D341Med (cell line): ENCODE measurements at regions not wholly inside any gene's neighbourhood (a gene's known extent, or its start where the extent isn't known, plus 50 kb on each side); places are given as distances from the start of the nearest gene placed in this dataset.

Source experiments
- DNase-seq: peaks from one replicate; pipeline ENCODE4 v3.0.0; 2012; ENCODE audit warnings: low spot score

DNA sequence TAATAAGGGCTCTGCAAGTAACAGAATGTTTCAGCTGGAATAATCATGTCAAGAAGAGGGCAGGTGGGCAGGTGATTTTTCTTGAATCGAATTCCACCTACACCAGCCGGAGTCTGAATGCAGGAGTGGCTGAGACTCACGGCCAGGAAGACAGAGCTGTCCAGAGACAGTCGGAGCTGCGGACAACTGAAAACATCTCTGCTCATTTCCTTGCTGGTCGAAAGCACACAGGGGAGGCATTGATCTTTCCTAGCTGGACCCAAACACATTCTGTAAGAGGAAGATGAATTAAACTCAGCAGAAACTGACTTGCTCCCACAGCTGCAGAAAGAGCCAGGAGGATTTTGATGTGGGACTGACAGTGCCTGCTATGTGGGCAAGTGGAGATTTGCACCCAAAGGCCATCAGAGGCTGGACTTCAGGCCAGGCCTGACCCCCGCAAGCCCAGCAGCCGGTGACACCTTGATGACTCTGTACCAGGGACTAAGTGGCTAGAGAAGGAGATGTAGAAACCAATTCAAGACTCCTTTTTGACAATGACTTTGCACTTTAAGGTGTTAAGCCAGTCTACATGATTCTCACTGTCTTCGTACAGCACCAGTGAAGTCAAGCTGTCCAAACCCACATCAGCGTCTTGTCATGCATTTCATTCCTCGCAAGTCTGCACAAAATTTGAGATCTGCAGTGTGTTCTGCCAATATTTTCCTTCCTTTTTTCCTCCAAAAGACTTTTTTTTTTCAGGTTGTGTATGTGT is 169.4 kb downstream of the TEX36 start:
- DNase-seq, result no peak

DNA sequence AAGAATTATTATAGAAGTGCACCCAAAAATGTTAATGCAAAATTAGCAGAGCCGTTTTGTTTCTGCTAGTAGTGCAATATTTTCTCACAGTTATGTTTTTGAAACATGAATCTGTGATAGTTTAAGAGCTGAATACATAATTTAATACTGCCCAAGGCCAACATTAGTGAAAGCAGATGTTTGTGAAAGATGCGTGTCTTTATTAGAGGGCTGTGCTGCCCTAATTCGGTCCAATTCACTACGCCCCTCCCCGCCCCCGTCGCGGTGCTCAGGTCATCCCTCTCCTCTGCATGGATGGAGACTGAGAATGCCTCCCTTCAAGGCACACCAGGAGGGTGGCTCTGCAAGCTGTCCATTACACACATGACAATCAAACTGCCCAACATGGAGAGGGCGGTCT is 172.0 kb downstream of the TEX36 start:
- no peak for DNase-seq

DNA sequence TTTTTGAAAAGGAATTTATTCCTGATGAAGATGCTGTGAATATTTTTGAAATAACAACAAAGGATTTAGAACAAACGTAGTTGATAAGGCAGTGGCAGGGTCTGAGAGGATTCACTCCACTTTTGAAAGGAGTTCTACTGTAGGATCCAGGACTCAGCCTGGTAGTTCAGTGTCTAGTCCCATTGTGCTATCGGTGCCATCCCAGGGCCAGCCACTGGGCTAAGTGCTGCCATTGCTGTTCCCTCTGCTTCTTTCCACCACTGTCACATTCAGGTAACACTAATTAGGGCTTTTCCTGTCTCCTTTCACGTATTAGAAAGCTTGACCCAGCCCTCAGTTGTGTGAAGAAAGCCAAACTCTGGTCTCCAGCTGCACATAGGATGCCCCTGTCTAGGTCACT is 177.3 kb downstream of the TEX36 start:
- no peak for DNase-seq

- no peak for DNase-seq
Measured at GRCh38 chr10:125502276-125502675, 180.7 kb downstream of the TEX36 start.

- DNase-seq, result no peak
Measured at GRCh38 chr10:125495386-125495785, 187.6 kb downstream of the TEX36 start.

GRCh38 chr10:125494651-125495239 is 188.2 kb downstream of the TEX36 start:
- no peak for DNase-seq

GRCh38 chr10:125491381-125491780 is 191.6 kb downstream of the TEX36 start:
- DNase-seq, result no peak

GRCh38 chr10:125489731-125490130 is 193.2 kb downstream of the TEX36 start:
- DNase-seq, result no peak

DNA sequence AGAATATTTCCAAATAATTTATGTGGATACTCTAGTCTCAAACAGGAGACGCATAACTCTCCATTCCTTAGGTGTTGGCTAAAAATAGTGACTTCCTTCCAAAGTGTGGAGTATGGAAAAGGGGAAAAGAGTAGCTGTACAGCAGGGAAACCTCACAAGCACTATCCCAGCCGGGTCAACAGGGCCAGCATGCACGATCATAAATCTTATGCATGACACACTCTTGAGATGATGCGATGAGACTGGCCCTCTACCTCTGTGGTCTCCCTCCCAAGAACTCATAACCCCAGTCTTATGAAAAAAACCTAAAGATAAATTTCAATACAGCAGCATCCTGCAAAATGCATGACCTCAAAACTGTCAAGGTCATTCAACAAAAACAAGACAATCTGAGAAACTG is 197.3 kb downstream of the TEX36 start:
- no peak for DNase-seq

DNA sequence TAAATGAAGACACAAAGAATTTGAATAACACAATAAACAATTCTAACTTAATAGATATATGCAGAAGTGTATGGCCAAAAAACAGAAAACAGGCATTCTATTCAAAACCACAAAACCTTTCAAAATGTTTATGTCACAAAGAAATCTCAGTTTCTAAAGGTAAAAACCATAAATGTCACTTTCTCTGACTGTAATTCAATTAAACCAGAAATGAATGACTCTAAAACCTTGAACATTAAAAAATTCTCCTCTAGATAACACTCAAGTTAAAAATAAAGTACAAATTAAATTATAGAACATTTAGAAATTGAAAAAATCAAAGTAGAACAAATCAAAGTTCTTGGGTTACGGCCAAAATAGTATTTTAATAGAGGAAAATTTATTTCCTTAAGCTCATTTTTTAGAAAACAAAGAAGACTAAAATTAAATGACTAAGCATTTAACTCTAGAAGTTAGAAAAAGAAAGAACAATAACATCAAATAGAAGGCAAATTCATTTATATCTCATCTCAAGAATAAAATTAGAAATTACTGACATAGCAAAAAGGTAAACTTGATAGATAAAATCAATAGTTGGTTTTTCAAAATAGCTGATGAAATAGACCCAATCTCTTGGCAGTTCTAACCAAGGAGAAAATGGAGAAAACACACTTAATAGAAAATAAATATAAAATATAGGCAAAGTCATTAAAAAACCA is 198.8 kb downstream of the TEX36 start:
- no peak for DNase-seq

GRCh38 chr10:125482637-125483036 is 200.3 kb downstream of the TEX36 start:
- no peak for DNase-seq

DNA sequence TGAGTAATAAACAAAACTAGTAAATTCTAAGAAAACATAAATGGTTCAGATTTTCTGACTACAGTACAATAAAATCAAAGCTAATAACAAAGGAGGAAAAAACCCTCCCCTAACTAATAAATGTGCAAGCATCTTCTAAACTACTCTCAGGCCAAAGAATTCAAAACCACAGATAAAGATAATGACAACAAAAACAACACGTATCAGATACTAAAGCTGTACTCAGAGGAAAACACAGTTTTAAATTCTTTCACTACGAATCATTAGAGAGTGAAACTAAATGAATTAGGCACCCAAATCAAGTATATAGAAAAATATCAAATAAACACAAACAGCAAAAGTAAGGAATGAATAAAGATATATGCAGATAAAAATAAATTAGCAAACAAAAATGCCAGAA is 200.9 kb downstream of the TEX36 start:
- no peak for DNase-seq

DNA sequence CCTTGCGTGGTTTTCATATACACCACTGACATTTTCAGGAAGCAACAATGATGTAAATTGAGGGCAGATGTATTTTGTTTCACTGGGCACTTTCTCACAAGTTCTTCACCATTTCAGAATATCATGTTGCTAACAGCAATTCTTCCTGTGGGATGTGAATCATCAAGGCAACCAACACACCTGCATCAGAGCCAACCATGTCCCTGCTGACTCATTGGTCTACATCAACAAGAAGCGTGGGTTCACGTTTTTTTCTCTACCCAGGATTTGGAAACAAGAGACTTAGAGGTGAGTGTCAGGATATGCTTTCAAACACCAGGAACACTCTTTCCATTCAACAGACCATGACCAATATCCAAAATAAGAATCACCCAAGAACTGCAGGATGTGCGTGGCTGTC is 203.9 kb downstream of the TEX36 start:
- no peak for DNase-seq

- no peak for DNase-seq
Measured at GRCh38 chr10:125475815-125476214, 207.1 kb downstream of the TEX36 start.

GRCh38 chr10:125473143-125473793 is 209.7 kb downstream of the TEX36 start:
- no peak for DNase-seq

- no peak for DNase-seq
Measured at GRCh38 chr10:125472010-125472607, 210.9 kb downstream of the TEX36 start.

DNA sequence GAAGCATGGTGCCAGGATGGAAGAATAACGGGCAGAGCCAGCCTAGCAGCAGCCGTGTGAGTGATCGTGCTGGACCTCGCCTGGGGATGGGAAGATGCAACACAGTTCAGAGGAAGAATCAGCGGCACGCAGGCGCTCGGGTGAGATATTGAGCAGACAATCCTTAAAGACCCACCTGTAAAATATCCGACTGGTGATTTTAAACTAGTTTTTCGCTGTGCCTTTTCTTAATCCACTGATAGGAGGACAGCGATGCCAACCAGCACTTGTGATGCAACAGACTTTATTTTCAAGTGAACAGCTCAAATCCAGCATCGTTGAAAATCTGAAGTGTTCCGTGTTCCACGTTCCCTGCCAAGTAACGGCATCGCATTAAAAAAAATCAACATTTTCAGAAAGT is 214.7 kb downstream of the TEX36 start:
- DNase-seq, result no peak

GRCh38 chr10:125466685-125467084 is 216.3 kb downstream of the TEX36 start:
- DNase-seq, result no peak

DNA sequence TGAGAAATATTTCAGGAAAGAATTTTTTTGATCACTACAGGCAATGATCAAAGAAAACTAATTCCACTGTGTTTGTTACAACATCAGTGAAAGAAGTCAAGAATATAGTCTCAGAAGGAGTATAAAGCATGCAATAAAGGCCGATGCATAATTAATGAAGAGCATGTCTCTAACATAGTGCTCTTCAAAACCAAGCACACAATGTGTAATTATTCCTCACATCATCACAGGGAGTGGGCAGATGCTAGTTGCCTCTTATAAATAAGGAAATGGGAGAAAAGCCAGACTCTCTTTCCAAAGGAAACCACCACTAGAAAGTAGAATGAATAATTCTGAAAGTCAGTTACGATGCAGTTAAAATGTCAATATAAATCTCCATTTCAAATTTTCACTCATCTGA is 220.1 kb downstream of the TEX36 start:
- DNase-seq, result no peak

- DNase-seq, result no peak
Measured at GRCh38 chr10:125460326-125460725, 222.6 kb downstream of the TEX36 start.

DNA sequence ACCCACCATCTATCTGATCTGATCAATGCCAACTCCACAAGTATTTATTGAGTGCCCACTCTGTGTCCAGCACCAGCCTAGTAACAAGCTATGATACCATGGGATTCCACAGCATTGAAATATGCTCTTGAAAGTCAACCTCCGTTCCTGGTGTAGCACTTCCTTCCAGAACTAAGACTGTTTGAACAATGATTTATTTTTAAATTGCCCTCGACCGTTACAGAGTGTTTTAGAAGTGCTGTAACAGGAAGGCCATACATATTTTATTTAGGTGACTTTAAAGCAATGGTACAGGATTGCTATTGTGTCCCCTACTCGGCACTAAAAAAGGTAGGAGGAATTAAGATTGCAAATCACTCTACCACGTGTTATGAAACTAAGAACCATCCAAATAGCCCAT is 225.6 kb downstream of the TEX36 start:
- no peak for DNase-seq

DNA sequence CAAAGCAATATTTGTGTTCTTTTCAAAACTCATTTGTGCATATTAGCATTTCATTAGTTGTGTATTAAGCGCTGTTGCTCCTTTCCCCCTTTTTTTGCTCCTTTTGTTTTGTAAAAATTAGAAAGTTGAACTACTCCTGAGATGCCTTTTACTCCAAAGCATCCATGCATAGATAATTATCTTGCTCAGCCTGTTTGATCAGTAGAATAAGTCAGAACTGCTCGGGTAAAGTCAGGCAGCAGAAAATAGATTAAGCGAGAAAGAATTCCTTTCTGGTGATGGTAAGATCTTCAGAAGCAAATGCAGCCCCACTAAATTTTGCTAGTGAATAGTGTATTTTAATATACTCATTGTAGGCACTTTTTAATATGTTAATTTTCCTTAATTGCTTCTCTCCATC is 227.1 kb downstream of the TEX36 start:
- DNase-seq, result no peak

- no peak for DNase-seq
Measured at GRCh38 chr10:125455431-125455830, 227.5 kb downstream of the TEX36 start.
